Neural cell (in vitro differentiated cells): ENCODE measurements at regions not wholly inside any gene's neighbourhood (a gene's known extent, or its start where the extent isn't known, plus 50 kb on each side); places are given as distances from the start of the nearest gene placed in this dataset.

ENCODE experiments used
- H2AFZ ChIP-seq: fragments of 200-600, 300-800 bp; sonication (generic), shearing (Covaris generic); 2 replicates; pipeline ENCODE4 v1.6.0; 2014; ENCODE audit warnings: low read depth, mild to moderate bottlenecking, antibody characterized with exemption, low read length, moderate library complexity
- H3F3A ChIP-seq: fragments of 200-600 bp; shearing (Covaris generic); 2 replicates; pipeline ENCODE4 v1.6.1; 2016; ENCODE audit warnings: mild to moderate bottlenecking, moderate library complexity, mixed read lengths, antibody characterized with exemption, low read length; ENCODE audit not compliant: insufficient read depth, poor library complexity, severe bottlenecking
- H3K27ac ChIP-seq: fragments of 200-600, 300-800 bp; sonication (generic), shearing (Covaris generic); 2 replicates; pipeline ENCODE4 v1.5.1; 2014; ENCODE audit warnings: mild to moderate bottlenecking, low read length, moderate library complexity
- H3K27me3 ChIP-seq: fragments of 300-800, 200-600 bp; sonication (generic), shearing (Covaris generic); 2 replicates; pipeline ENCODE4 v1.6.0; 2014; ENCODE audit warnings: mild to moderate bottlenecking, low read depth, low read length, moderate library complexity; ENCODE audit not compliant: insufficient read depth
- H3K36me3 ChIP-seq: fragments of 300-800, 200-600 bp; sonication (generic), shearing (Covaris generic); 2 replicates; pipeline ENCODE4 v1.5.1; 2014; ENCODE audit warnings: mild to moderate bottlenecking, antibody characterized with exemption, low read length, moderate library complexity; ENCODE audit not compliant: insufficient read depth
- H3K4me2 ChIP-seq: fragments of 300-800, 200-600 bp; sonication (generic), shearing (Covaris generic); 2 replicates; pipeline ENCODE4 v1.6.0; 2014; ENCODE audit warnings: mild to moderate bottlenecking, low read length
- H3K4me3 ChIP-seq: fragments of 300-800, 200-600 bp; sonication (generic), shearing (Covaris generic); 2 replicates; pipeline ENCODE4 v1.5.1; 2014; ENCODE audit warnings: mild to moderate bottlenecking, low read length, moderate library complexity
- H3K79me2 ChIP-seq: fragments of 200-600 bp; shearing (Covaris generic); replicated peaks from 2 replicates; pipeline ENCODE4 v1.6.0; 2014; ENCODE audit warnings: mild to moderate bottlenecking, low read length, moderate library complexity; ENCODE audit not compliant: insufficient read depth
- H3K9ac ChIP-seq: fragments of 300-800, 200-600 bp; sonication (generic), shearing (Covaris generic); 2 replicates; pipeline ENCODE4 v1.6.1; 2016; ENCODE audit warnings: mild to moderate bottlenecking, low read length, mixed read lengths
- H3K9me2 ChIP-seq: fragments of 200-600 bp; shearing (Covaris generic); 2 replicates; pipeline ENCODE4 v1.6.1; 2016; ENCODE audit warnings: mild to moderate bottlenecking, low read length, mixed read lengths; ENCODE audit not compliant: insufficient read depth
- H3K9me3 ChIP-seq: fragments of 200-600, 300-800 bp; sonication (generic), shearing (Covaris generic); 2 replicates; pipeline ENCODE4 v1.6.1; 2016; ENCODE audit warnings: mild to moderate bottlenecking, mixed run types, low read length, moderate library complexity, mixed read lengths
- H4K20me1 ChIP-seq: fragments of 200-600 bp; shearing (Covaris generic); 2 replicates; pipeline ENCODE4 v1.6.1; 2016; ENCODE audit warnings: mild to moderate bottlenecking, mixed run types; ENCODE audit not compliant: insufficient read depth
- CTCF ChIP-seq: fragments of 450-650 bp; IDR thresholded peaks from 2 replicates; pipeline ENCODE4 v1.5.1; 2014; ENCODE audit warnings: antibody characterized with exemption, mild to moderate bottlenecking, moderate library complexity; ENCODE audit not compliant: poor library complexity, severe bottlenecking
- EP300 ChIP-seq: fragments of 450-650 bp; conservative IDR thresholded peaks from 2 replicates; pipeline ENCODE4 v1.6.1; 2014; ENCODE audit warnings: antibody characterized with exemption, mild to moderate bottlenecking, moderate library complexity; ENCODE audit not compliant: poor library complexity, severe bottlenecking
- EZH2 ChIP-seq: fragments of 200-600, 300-800 bp; shearing (Covaris generic), sonication (generic); IDR thresholded peaks from 2 replicates; pipeline ENCODE4 v1.6.1; 2014; ENCODE audit warnings: antibody characterized with exemption, low read length, borderline replicate concordance, mild to moderate bottlenecking; ENCODE audit not compliant: insufficient read depth, poor library complexity, severe bottlenecking
- MXI1 ChIP-seq: fragments of 450-650 bp; conservative IDR thresholded peaks from 2 replicates; pipeline ENCODE4 v1.6.1; 2014; ENCODE audit warnings: antibody characterized with exemption, mild to moderate bottlenecking; ENCODE audit not compliant: poor library complexity, severe bottlenecking
- POLR2AphosphoS5 ChIP-seq: IDR thresholded peaks from 2 replicates; pipeline ENCODE4 v1.6.1; 2012
- RAD21 ChIP-seq: fragments of 450-650 bp; conservative IDR thresholded peaks from 2 replicates; pipeline ENCODE4 v1.6.1; 2014; ENCODE audit warnings: antibody characterized with exemption, mild to moderate bottlenecking, moderate library complexity
- REST ChIP-seq: IDR thresholded peaks from 2 replicates; pipeline ENCODE4 v1.6.1; 2012; ENCODE audit warnings: borderline replicate concordance
- SMC3 ChIP-seq: fragments of 450-650 bp; conservative IDR thresholded peaks from 2 replicates; pipeline ENCODE4 v1.6.1; 2014; ENCODE audit warnings: antibody characterized with exemption, mild to moderate bottlenecking, moderate library complexity; ENCODE audit not compliant: poor library complexity
- TAF1 ChIP-seq: IDR thresholded peaks from 2 replicates; pipeline ENCODE4 v1.6.1; 2012; ENCODE audit warnings: low read depth

GRCh38 chr15:93200081-93200836, 111.2 kb upstream of the RGMA start:
- no peak overlapping the region for H2AFZ ChIP-seq
- no peak overlapping the region for H3K9ac ChIP-seq
- H3K4me2 ChIP-seq: no peak overlapping the region
- H3K4me3 ChIP-seq: no peak overlapping the region
- H3K27me3 ChIP-seq: no peaks in the 10 kb centered on the region
- H3K9me2 ChIP-seq: no peaks in the 10 kb centered on the region
- H4K20me1 ChIP-seq: no peaks in the 10 kb centered on the region
- no peaks in the 10 kb centered on the region for H3K9me3 ChIP-seq
- no peak for TF ChIP-seq EP300
- TF ChIP-seq POLR2AphosphoS5: no peak
- TF ChIP-seq MXI1: no peak
- TF ChIP-seq CTCF: no peak
- TF ChIP-seq RAD21: no peak
- no peak for TF ChIP-seq EZH2
- no peak for TF ChIP-seq SMC3
- TF ChIP-seq TAF1: no peak
- no peak for TF ChIP-seq REST
- no peaks in the 10 kb centered on the region for H3F3A ChIP-seq
- H3K79me2 ChIP-seq: no peaks in the 10 kb centered on the region
- no peaks in the 10 kb centered on the region for H3K36me3 ChIP-seq
- H3K27ac ChIP-seq: no peak overlapping the region

- Histone ChIP-seq H3K79me2 (no peaks in the 10 kb centered on the region), H3F3A (no peaks in the 10 kb centered on the region), H3K9ac (no peak overlapping the region), H3K9me3 (no peaks in the 10 kb centered on the region), H4K20me1 (no peaks in the 10 kb centered on the region), H3K4me3 (no peak overlapping the region), H2AFZ (no peak overlapping the region), H3K27me3 (no peaks in the 10 kb centered on the region), H3K27ac (no peak overlapping the region), H3K4me2 (no peak overlapping the region), H3K36me3 (no peaks in the 10 kb centered on the region), H3K9me2 (no peaks in the 10 kb centered on the region)
- TF ChIP-seq EP300 (no peak), RAD21 (no peak), POLR2AphosphoS5 (no peak), TAF1 (no peak), EZH2 (no peak), CTCF (no peak), REST (no peak), MXI1 (no peak), SMC3 (no peak)
Observed at GRCh38 chr15:93196135-93196670, 107.2 kb upstream of the RGMA start.
